AG04449 (cell line): ENCODE measurements at regions not wholly inside any gene's neighbourhood (a gene's known extent, or its start where the extent isn't known, plus 50 kb on each side); places are given as distances from the start of the nearest gene placed in this dataset.

Source experiments
- CTCF ChIA-PET: fragments of 350-600 bp; formaldehyde crosslinking; extraction: SDS; loops from one replicate; lab custom pipeline; 2021; ENCODE audit warnings: antibody characterized with exemption; lab: Yijun Ruan, JAX
- POLR2A ChIA-PET: fragments of 400-600, 350-600 bp; formaldehyde crosslinking; extraction: SDS; loops from one replicate; lab custom pipeline; 2020; ENCODE audit warnings: antibody characterized with exemption, inconsistent platforms; lab: Yijun Ruan, JAX
- DNase-seq: peaks from one replicate; pipeline ENCODE4 v3.0.0-alpha.2; 2010; ENCODE audit warnings: low read depth, low spot score
- H3K4me3 ChIP-seq: 2 replicates; pipeline ENCODE4 v1.5.1; 2011; ENCODE audit warnings: low read depth, mild to moderate bottlenecking, control low read depth, low read length
- TF ChIP-seq, protein P1 (sequence below): IDR thresholded peaks from one replicate; pipeline ENCODE4 v1.5.1; 2011; ENCODE audit warnings: mild to moderate bottlenecking, moderate library complexity, low read length, control low read depth, inconsistent platforms; ENCODE audit not compliant: insufficient read depth; ENCODE audit errors: missing control alignments

DNA sequence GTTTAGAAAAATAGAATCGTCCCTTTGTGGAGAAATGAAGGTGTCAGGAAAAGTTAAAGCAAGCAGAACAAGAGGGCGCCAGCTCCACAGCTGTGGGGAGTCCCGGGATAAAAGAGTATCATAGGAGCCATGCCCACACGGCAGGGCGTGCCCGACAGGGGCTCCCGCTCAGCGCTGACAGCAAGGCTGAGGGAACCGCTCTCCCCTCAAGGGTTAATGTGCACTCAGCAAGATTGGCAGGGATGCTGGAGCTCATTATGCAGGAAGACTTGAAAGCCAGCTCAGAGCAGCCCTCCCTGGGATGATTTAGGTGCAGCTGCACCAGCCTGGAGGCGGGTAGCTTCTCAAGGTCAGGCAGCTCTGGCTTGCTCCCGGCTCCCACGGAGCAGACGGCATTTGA is 500.2 kb downstream of the EIPR1 start:
- CTCF ChIA-PET, result no interaction called here
- H3K4me3 ChIP-seq, result no peak overlapping the region
- POLR2A ChIA-PET, result no interaction called here
- TF ChIP-seq, protein P1, sequence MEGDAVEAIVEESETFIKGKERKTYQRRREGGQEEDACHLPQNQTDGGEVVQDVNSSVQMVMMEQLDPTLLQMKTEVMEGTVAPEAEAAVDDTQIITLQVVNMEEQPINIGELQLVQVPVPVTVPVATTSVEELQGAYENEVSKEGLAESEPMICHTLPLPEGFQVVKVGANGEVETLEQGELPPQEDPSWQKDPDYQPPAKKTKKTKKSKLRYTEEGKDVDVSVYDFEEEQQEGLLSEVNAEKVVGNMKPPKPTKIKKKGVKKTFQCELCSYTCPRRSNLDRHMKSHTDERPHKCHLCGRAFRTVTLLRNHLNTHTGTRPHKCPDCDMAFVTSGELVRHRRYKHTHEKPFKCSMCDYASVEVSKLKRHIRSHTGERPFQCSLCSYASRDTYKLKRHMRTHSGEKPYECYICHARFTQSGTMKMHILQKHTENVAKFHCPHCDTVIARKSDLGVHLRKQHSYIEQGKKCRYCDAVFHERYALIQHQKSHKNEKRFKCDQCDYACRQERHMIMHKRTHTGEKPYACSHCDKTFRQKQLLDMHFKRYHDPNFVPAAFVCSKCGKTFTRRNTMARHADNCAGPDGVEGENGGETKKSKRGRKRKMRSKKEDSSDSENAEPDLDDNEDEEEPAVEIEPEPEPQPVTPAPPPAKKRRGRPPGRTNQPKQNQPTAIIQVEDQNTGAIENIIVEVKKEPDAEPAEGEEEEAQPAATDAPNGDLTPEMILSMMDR, result no peak
- no peak for DNase-seq

DNA sequence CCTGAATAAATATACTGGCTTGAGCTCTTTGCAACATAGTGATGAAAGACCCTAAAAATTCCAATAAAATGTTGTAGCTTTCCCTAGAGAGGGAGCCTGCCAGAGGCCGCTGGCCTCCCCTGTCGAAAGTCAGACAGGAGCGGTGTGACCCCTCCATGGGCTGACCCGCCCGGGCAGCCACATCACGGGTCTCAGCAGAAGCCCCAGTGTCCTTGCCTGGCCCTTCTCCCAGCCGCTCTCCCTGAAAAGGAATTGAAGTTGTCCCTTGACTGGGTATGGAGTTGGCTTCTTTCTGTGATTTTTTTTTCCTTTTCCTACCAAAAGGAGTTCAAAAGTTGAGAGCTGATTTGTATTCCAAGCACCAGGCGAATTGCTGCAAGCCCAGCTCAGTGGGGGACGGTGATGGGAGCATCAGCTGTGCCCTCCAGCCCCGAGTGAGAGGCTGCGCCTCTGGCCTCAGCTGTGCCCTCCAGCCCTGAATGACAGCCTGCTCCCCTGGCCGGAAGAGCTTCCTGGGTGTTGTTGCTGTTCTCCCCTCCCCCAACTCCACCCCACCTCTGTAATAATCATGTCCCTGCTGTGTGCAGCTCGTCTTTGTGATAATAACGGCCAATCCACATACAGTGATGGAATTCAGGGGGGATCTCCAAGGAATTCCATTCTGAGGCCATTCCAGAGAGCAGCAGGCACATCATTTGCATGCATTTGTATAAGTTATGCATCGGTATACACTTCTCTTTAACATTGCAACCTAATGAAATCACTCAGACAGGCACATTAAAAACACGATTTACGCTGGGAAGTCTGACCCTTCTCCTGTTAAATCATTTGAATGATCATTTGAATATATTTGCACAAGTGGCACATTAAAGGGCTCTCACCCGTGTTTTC is 501.0 kb downstream of the EIPR1 start:
- ChIA-PET CTCF (no interaction called here), POLR2A (no interaction called here)
- TF ChIP-seq, protein P1, result no peak
- no peak overlapping the region for H3K4me3 ChIP-seq
- DNase-seq, result no peak

- TF ChIP-seq, protein P1, result no peak
- no peak for DNase-seq
- CTCF ChIA-PET, result no interaction called here
- POLR2A ChIA-PET, result no interaction called here
- H3K4me3 ChIP-seq, result no peak overlapping the region
These were observed 501.8 kb downstream of the EIPR1 start for GRCh38 chr2:2875831-2876230.

GRCh38 chr2:2875296-2875695 is 502.3 kb downstream of the EIPR1 start:
- POLR2A ChIA-PET, result no interaction called here
- TF ChIP-seq, protein P1, result no peak

DNA sequence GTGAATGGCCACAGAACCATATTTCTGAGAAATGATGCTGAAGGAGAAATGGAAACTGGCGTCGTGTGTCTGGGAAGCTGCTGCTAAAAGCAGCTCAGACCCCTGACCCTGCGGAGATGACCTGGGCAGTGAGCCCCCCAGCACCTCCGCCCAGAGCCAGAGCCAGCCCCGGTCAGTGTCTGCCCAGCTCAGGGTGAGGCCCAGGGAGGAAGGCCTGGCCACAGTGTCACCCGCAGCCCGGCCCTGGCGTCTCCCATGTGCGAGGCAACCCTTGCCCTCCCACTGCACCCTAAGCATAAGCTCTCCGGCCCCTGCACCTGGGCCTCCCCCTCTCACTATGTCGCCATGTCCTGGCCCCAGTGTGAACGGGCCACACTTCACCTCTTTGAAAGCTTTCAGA is 502.8 kb downstream of the EIPR1 start:
- TF ChIP-seq, protein P1, result no peak
- no peak for DNase-seq
- ChIA-PET CTCF (no interaction called here), POLR2A (no interaction called here)
- H3K4me3 ChIP-seq, result no peak overlapping the region

More at GRCh38 chr2:2875296-2875695, 502.3 kb downstream of the EIPR1 start:
- H3K4me3 ChIP-seq, result no peak overlapping the region
- DNase-seq, result no peak
- CTCF ChIA-PET, result no interaction called here

DNA sequence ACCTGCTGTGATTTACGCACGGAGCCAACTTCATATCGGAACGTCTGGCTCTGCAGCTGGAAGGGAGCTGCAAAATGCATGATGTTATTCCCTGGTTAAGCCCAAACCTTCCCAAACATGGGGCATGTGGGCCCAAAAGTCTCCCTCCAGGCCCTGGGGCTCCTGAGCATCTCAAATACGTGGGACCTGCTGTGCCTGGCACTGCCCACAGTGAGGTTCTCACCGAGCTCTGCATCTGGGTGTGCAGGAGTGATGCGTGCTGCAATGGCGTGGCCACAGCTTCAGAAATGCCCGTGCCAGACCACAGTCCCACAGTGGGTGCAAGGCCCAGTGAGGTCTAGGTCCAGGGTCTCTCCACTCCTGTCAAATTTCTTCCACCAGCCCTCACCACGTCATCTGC is 503.3 kb downstream of the EIPR1 start:
- TF ChIP-seq, protein P1, result no peak
- no peak for DNase-seq
- CTCF ChIA-PET, result no interaction called here
- no peak overlapping the region for H3K4me3 ChIP-seq
- POLR2A ChIA-PET, result no interaction called here
